GM12878 (cell line): ENCODE measurements at regions not wholly inside any gene's neighbourhood (a gene's known extent, or its start where the extent isn't known, plus 50 kb on each side); places are given as distances from the start of the nearest gene placed in this dataset.

ENCODE experiments used
- ATAC-seq: fragments of 200-7000 bp; cut with Tn5 transposase; 3 replicates; pipeline ENCODE4 v1.9.1; 2020; ENCODE audit warnings: mild to moderate bottlenecking, moderate library complexity
- BruUV-seq: library from RNA; stranded (reverse); fragments of 400-500 nt; replicated peaks from 2 replicates; lab custom pipeline; 2021; lab: Mats Ljungman, UMichigan
- CTCF ChIA-PET: fragments of 300-600 bp; sonication (Branson Sonifier 250); formaldehyde crosslinking; extraction: SDS; loops from one replicate; lab custom pipeline; 2021; ENCODE audit warnings: inconsistent platforms; lab: Yijun Ruan, JAX
- POLR2A ChIA-PET: fragments of 350-600 bp; formaldehyde crosslinking; extraction: SDS; loops from one replicate; lab custom pipeline; 2021; ENCODE audit warnings: inconsistent platforms; lab: Charles Lee
- RAD21 ChIA-PET: fragments of 300-600 bp; sonication (Branson Sonifier 250); formaldehyde crosslinking; loops from one replicate; lab custom pipeline; 2023; ENCODE audit warnings: antibody characterized with exemption; ENCODE audit not compliant: unreplicated experiment; lab: Charles Lee
- SMC1A ChIA-PET: fragments of 300-600 bp; sonication (Branson Sonifier 250); formaldehyde crosslinking; loops from one replicate; lab custom pipeline; 2023; ENCODE audit not compliant: unreplicated experiment, uncharacterized antibody; lab: Charles Lee
- DNase-seq: peaks from one replicate; pipeline ENCODE4 v3.0.0-alpha.2; 2011; ENCODE audit warnings: low read depth, low spot score
- FAIRE-seq: peaks from 3 replicates; lab custom pipeline; 2011; peaks lifted over from hg19 to GRCh38; lab: Jason Lieb, UNC
- H2AFZ ChIP-seq: 2 replicates; pipeline ENCODE4 v1.6.0; 2011; ENCODE audit warnings: low read depth, low read length, control low read depth; ENCODE audit not compliant: control insufficient read depth
- H3K27ac ChIP-seq: 2 replicates; pipeline ENCODE4 v1.5.1; 2011; ENCODE audit warnings: control low read depth; ENCODE audit not compliant: control insufficient read depth, insufficient read depth
- H3K27me3 ChIP-seq, 2 experiments: replicated peaks in 1 of 2; 2 replicates each; pipeline versions ENCODE4 v1.6.0 to v1.6.1; 2011; ENCODE audit warnings: low read length in 1 of 2; ENCODE audit not compliant: control insufficient read depth in 2 of 2, insufficient read depth in 2 of 2
- H3K36me3 ChIP-seq, 2 experiments: 2 replicates each; pipeline ENCODE4 v1.5.1; 2011; ENCODE audit warnings: low read length in 1 of 2; ENCODE audit not compliant: control insufficient read depth in 2 of 2, insufficient read depth in 2 of 2
- H3K4me1 ChIP-seq: 2 replicates; pipeline ENCODE4 v1.6.1; 2011; ENCODE audit warnings: mild to moderate bottlenecking, low read length, moderate library complexity, mixed read lengths; ENCODE audit not compliant: control insufficient read depth, insufficient read depth
- H3K4me2 ChIP-seq: 2 replicates; pipeline ENCODE4 v1.6.0; 2011; ENCODE audit warnings: control low read depth; ENCODE audit not compliant: control insufficient read depth, insufficient read depth
- H3K4me3 ChIP-seq: fragments of 200-600 bp; sonication (generic); 2 replicates; pipeline ENCODE4 v1.5.1; 2016
- H3K79me2 ChIP-seq: 2 replicates; pipeline ENCODE4 v1.6.0; 2011; ENCODE audit warnings: low read length; ENCODE audit not compliant: control insufficient read depth, insufficient read depth
- H3K9ac ChIP-seq: 2 replicates; pipeline ENCODE4 v1.8.0; 2011; ENCODE audit warnings: low read length, control low read depth, mixed read lengths; ENCODE audit not compliant: control insufficient read depth, insufficient read depth
- H3K9me3 ChIP-seq: replicated peaks from 3 replicates; pipeline ENCODE4 v1.5.1; 2011; ENCODE audit warnings: mild to moderate bottlenecking, low read length; ENCODE audit not compliant: control insufficient read depth, insufficient read depth
- H4K20me1 ChIP-seq: 2 replicates; pipeline ENCODE4 v1.6.0; 2011; ENCODE audit not compliant: control insufficient read depth, insufficient read depth
- BCL11A ChIP-seq: IDR thresholded peaks from 2 replicates; pipeline ENCODE4 v1.6.1; 2011; ENCODE audit warnings: low read depth, low read length
- BMI1 ChIP-seq: fragments of 450-650 bp; IDR thresholded peaks from 2 replicates; pipeline ENCODE4 v1.6.1; 2016; ENCODE audit warnings: mild to moderate bottlenecking, moderate library complexity, borderline replicate concordance
- BRCA1 ChIP-seq: IDR thresholded peaks from 2 replicates; pipeline ENCODE4 v1.6.1; 2011; ENCODE audit warnings: low read depth, low read length, improper control_type of control experiment
- IKZF1 ChIP-seq: fragments of 450-650 bp; conservative IDR thresholded peaks from 2 replicates; pipeline ENCODE4 v1.6.1; 2017; ENCODE audit warnings: antibody characterized with exemption, mild to moderate bottlenecking
- JUNB ChIP-seq: IDR thresholded peaks from 2 replicates; pipeline ENCODE4 v1.6.1; 2016; ENCODE audit warnings: antibody characterized with exemption, mild to moderate bottlenecking
- JUND ChIP-seq: IDR thresholded peaks from 2 replicates; pipeline ENCODE4 v1.6.1; 2012; ENCODE audit warnings: low read depth, mild to moderate bottlenecking, low read length, improper control_type of control experiment, moderate library complexity
- MTA2 ChIP-seq: fragments of 450-650 bp; IDR thresholded peaks from 2 replicates; pipeline ENCODE4 v1.6.1; 2016; ENCODE audit warnings: low read depth, mild to moderate bottlenecking, moderate library complexity
- RAD21 ChIP-seq: IDR thresholded peaks from 2 replicates; pipeline ENCODE4 v1.6.1; 2011; ENCODE audit warnings: mild to moderate bottlenecking, low read depth, low read length, moderate library complexity; ENCODE audit not compliant: insufficient read depth
- RELA ChIP-seq: fragments of 450-650 bp; IDR thresholded peaks from 2 replicates; pipeline ENCODE4 v1.8.0; 2014; ENCODE audit warnings: borderline replicate concordance; ENCODE audit not compliant: partially characterized antibody
- TCF12 ChIP-seq: IDR thresholded peaks from 2 replicates; pipeline ENCODE4 v1.6.1; 2011; ENCODE audit warnings: low read depth, mild to moderate bottlenecking, low read length
- YY1 ChIP-seq: IDR thresholded peaks from 2 replicates; pipeline ENCODE4 v1.6.1; 2011; ENCODE audit warnings: low read depth, mild to moderate bottlenecking, low read length
- ZBED1 ChIP-seq: IDR thresholded peaks from 2 replicates; pipeline ENCODE4 v1.6.1; 2016; ENCODE audit warnings: borderline replicate concordance
- WGBS: methylation state at CpG from one replicate; pipeline ENCODE4 v1.1.6; 2016; ENCODE audit warnings: low lambda C conversion rate; ENCODE audit not compliant: insufficient replicate concordance, insufficient coverage; ENCODE audit errors: missing lambda C conversion rate; 5-methylcytosine and 5-hydroxymethylcytosine counted together
- in situ Hi-C: fragments of 300-500 bp; cut with MboI; formaldehyde crosslinking; loops from 9 replicates; pipeline ENCODE4 v1.14.3; 2018; ENCODE audit warnings: mixed read lengths
- intact Hi-C: fragments of 100-400 bp; cut with micrococcal nuclease; formaldehyde crosslinking; loops from one replicate; pipeline ENCODE4 v1.14.2; 2022; ENCODE audit not compliant: unreplicated experiment
- TF ChIP-seq, protein P1 (sequence below), 3 experiments: IDR thresholded peaks in 2 of 3; conservative IDR thresholded peaks in 1 of 3; 2 replicates each; pipeline ENCODE4 v1.5.1; 2011; ENCODE audit warnings: low read depth in 3 of 3, low read length in 3 of 3, mild to moderate bottlenecking in 3 of 3, control low read depth in 2 of 3, moderate library complexity in 2 of 3, inconsistent platforms in 1 of 3, mixed read lengths in 1 of 3; ENCODE audit not compliant: control insufficient read depth in 2 of 3, insufficient read depth in 1 of 3; ENCODE audit errors: extremely low read depth in 1 of 3
- TF ChIP-seq, protein P2 (sequence below): IDR thresholded peaks from 2 replicates; pipeline ENCODE4 v1.6.1; 2011; ENCODE audit warnings: mild to moderate bottlenecking, low read depth, low read length, moderate library complexity; ENCODE audit not compliant: insufficient replicate concordance
- TF ChIP-seq, protein P3 (sequence below): fragments of 450-650 bp; IDR thresholded peaks from 2 replicates; pipeline ENCODE4 v1.6.1; 2017; ENCODE audit warnings: mild to moderate bottlenecking

DNA sequence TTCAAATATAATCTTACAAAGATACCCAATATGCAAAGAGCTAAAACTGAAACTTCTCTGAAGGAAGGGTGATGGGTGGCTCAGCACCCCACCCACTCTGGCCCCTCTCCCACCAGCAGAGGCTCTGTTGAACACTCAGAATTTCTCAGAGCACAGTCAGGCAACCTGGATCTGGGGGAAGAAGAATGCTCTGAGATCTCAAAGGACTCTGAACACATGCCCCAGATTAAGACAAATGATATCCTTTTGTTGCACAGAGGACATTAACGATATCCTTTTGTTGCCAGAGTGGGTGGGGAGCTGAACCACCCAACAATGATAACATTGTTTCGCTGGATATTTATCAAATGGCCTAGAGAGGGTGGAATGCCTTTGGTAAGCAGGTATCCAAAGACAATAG lies 104.8 kb downstream of the LBH start:
- intact Hi-C loops (loop anchor here (2.0 to 5.0 kb wide), 7 partner anchors 86 to 371 kb away; partner anchors contain the start of genes LCLAT1 and YPEL5), in situ Hi-C loops (no loop called here)
- FAIRE-seq (no peak), DNase-seq (no peak), ATAC-seq (peak; percentile 3; the same call in 1 of the 3 replicates)
- no TSS peak for BruUV-seq
- H3K27me3 ChIP-seq: no peaks in the 10 kb centered on the region
- H3K27ac ChIP-seq: peak overlapping the region; percentile 98
- TF ChIP-seq TCF12 (no peak), BMI1 (no peak), RELA (no peak), JUNB (no peak), MTA2 (peak; percentile 6; the same call in 1 of the 2 replicates), JUND (no peak), BRCA1 (no peak), ZBED1 (no peak), RAD21 (peak; percentile 34; the same call in 1 of the 2 replicates), IKZF1 (no peak), YY1 (no peak), BCL11A (0 out of 2 replicates have a peak, but pooled peaks have one; percentile 19)
- TF ChIP-seq, protein P1, sequence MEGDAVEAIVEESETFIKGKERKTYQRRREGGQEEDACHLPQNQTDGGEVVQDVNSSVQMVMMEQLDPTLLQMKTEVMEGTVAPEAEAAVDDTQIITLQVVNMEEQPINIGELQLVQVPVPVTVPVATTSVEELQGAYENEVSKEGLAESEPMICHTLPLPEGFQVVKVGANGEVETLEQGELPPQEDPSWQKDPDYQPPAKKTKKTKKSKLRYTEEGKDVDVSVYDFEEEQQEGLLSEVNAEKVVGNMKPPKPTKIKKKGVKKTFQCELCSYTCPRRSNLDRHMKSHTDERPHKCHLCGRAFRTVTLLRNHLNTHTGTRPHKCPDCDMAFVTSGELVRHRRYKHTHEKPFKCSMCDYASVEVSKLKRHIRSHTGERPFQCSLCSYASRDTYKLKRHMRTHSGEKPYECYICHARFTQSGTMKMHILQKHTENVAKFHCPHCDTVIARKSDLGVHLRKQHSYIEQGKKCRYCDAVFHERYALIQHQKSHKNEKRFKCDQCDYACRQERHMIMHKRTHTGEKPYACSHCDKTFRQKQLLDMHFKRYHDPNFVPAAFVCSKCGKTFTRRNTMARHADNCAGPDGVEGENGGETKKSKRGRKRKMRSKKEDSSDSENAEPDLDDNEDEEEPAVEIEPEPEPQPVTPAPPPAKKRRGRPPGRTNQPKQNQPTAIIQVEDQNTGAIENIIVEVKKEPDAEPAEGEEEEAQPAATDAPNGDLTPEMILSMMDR (IDR thresholded peaks at IDR 0.05 in 2 of 3, conservative IDR thresholded peaks at IDR 0.05 in 1 of 3; ENCODE audit: control insufficient read depth in 2 of 3, extremely low read depth in 1 of 3, insufficient read depth in 1 of 3, low read depth in 3 of 3, low read length in 3 of 3): 0 out of 6 replicates have a peak, but pooled peaks of 2 of the 3 experiments have one; percentile 5 to 14
- TF ChIP-seq, protein P2, sequence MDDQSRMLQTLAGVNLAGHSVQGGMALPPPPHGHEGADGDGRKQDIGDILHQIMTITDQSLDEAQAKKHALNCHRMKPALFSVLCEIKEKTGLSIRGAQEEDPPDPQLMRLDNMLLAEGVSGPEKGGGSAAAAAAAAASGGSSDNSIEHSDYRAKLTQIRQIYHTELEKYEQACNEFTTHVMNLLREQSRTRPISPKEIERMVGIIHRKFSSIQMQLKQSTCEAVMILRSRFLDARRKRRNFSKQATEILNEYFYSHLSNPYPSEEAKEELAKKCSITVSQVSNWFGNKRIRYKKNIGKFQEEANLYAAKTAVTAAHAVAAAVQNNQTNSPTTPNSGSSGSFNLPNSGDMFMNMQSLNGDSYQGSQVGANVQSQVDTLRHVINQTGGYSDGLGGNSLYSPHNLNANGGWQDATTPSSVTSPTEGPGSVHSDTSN: no peak
- TF ChIP-seq, protein P3, sequence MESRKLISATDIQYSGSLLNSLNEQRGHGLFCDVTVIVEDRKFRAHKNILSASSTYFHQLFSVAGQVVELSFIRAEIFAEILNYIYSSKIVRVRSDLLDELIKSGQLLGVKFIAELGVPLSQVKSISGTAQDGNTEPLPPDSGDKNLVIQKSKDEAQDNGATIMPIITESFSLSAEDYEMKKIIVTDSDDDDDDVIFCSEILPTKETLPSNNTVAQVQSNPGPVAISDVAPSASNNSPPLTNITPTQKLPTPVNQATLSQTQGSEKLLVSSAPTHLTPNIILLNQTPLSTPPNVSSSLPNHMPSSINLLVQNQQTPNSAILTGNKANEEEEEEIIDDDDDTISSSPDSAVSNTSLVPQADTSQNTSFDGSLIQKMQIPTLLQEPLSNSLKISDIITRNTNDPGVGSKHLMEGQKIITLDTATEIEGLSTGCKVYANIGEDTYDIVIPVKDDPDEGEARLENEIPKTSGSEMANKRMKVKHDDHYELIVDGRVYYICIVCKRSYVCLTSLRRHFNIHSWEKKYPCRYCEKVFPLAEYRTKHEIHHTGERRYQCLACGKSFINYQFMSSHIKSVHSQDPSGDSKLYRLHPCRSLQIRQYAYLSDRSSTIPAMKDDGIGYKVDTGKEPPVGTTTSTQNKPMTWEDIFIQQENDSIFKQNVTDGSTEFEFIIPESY: no peak
- no peak overlapping the region for H2AFZ ChIP-seq
- no peaks in the 10 kb centered on the region for H3K36me3 ChIP-seq
- H3K4me3 ChIP-seq: peak overlapping the region; percentile 58; the same call in 1 of the 2 replicates
- H4K20me1 ChIP-seq: no peaks in the 10 kb centered on the region
- RAD21 ChIA-PET: interaction anchor here (1.0 to 8.1 kb wide), 28 partner anchors 10 to 374 kb away, joined by 3 to 148 read pairs (median 12); partner anchors contain the start of genes LBH and LCLAT1
- H3K4me2 ChIP-seq: peak overlapping the region; percentile 80
- POLR2A ChIA-PET: interaction anchor here (1.1 to 6.0 kb wide), 9 partner anchors 9 to 127 kb away, joined by 4 to 65 read pairs (median 7); partner anchors contain the start of gene LBH
- no peaks in the 10 kb centered on the region for H3K79me2 ChIP-seq
- CTCF ChIA-PET: interaction anchor here (0.8 to 6.5 kb wide), 14 partner anchors 10 to 375 kb away, joined by 3 to 108 read pairs (median 11); partner anchors contain the start of gene LBH
- H3K9ac ChIP-seq: no peak overlapping the region
- H3K4me1 ChIP-seq: peaks cover 69% of the 10 kb centered on the region
- peaks cover 1% of the 10 kb centered on the region; the same call in 2 of the 3 replicates for H3K9me3 ChIP-seq
- SMC1A ChIA-PET: interaction anchor here (0.9 to 10.7 kb wide), 42 partner anchors 7 to 375 kb away, joined by 3 to 282 read pairs (median 7); partner anchors contain the start of genes LBH and LCLAT1
- 77% methylated on average over 2 of the region's 2 CpGs for WGBS
